NCI-H82 treated with DMSO at 0.1 percent for 48 hours (cell line): ENCODE measurements at regions not wholly inside any gene's neighbourhood (a gene's known extent, or its start where the extent isn't known, plus 50 kb on each side); places are given as distances from the start of the nearest gene placed in this dataset.

Experiments
- DNase-seq: peaks from one replicate; lab custom pipeline; 2025; ENCODE audit not compliant: unreplicated experiment; lab: John Stamatoyannopoulos, UW

GRCh38 chr16:17529982-17530760 lies 59.4 kb upstream of the XYLT1 start:
- no peak for DNase-seq

GRCh38 chr16:17526956-17527937 lies 56.5 kb upstream of the XYLT1 start:
- no peak for DNase-seq

GRCh38 chr16:17524656-17525055 lies 53.9 kb upstream of the XYLT1 start:
- DNase-seq, result no peak

- DNase-seq, result no peak
Measured at GRCh38 chr16:17520561-17520960, 49.8 kb upstream of the XYLT1 start.
